T-helper 1 cell treated with Interleukin-12 subunit alpha and Interleukin-12 subunit beta and Interleukin-4 antibody, amounts not matched to agents 30 ng/mL and 1 ng/mL, for 36 hours (primary cell): ENCODE measurements at regions not wholly inside any gene's neighbourhood (a gene's known extent, or its start where the extent isn't known, plus 50 kb on each side); places are given as distances from the start of the nearest gene placed in this dataset.

Experiments
- intact Hi-C: fragments of 100-400 bp; cut with micrococcal nuclease; formaldehyde crosslinking; loops from one replicate; pipeline ENCODE4 v1.15.1; 2024

GRCh38 chr2:53448591-53448990, 319.0 kb upstream of the CHAC2 start:
- intact Hi-C loops, result no loop called here

- intact Hi-C loops, result no loop called here
Observed at GRCh38 chr2:53448086-53448485, 319.5 kb upstream of the CHAC2 start.

DNA sequence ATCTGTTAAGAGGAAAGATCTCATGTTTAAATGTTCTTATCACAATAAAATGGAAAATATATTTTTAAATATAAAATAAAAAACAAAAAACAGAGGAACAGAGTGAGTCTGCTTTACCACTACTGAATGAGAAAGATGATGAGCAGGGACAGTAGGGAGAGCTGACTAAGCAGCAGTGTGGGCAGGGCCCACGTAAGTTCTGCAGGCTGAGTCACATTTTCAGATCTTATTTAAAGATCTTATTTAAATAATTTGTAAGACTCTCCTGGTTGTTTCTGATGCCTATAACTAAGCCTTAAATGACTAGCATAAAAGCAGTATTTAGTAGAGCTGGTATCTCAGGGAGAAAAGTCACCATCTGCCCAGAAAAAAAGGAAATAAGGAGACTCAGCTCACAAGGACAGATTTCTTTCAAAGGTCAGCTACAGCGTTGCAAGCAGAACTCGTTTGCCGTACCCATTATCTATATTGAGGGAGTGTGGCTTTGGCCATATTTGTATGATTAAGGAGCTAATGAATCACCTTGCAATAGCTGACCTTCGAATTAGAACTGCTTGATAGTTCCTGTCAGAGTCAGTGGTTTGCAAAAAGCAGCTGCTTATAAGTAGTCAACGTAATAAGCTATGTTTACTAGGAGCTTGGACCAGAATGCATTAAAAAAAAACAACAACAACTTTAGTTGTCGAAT, 322.1 kb upstream of the CHAC2 start:
- intact Hi-C loops, result no loop called here

DNA sequence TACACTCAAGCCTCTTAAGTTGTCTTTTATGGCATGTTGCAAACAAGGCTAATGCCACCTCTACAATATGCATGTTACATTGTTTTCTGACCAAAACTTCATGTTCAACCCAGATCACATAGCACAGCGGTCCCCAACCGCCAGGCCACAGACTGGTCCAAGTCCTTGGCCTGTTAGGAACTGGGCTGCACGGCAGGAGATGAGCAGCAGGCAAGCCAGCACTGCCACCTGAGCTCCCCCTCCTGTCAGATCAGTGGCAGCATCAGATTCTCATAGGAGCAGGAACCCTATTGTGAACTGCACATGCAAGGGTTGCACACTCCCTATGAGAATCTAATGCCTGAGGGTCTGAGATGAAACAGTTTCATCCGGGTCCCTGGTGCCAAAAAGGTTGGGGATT, 324.8 kb upstream of the CHAC2 start:
- intact Hi-C loops, result no loop called here

- intact Hi-C loops, result no loop called here
Observed at GRCh38 chr2:53442093-53442492, 325.5 kb upstream of the CHAC2 start.

DNA sequence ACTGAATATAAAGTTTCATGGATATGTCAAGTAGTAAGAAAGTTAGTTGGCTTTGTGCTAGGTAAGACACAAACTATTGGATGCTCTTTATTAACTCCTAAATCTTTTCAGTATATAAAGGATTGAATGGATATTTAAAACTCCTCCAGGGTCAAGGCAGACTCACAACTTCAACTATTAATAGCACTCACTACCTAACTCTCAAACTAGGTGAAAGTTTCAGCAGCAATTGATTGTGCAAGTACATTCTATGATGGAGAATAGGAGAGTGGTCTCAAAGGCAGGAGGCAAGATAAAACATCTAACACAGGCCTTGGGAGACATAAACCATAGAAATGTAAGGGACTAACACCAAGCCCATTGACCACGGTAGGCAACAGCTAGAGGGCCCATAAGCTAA, 328.9 kb upstream of the CHAC2 start:
- intact Hi-C loops, result no loop called here

- intact Hi-C loops, result no loop called here
Observed at GRCh38 chr2:53438100-53438499, 329.5 kb upstream of the CHAC2 start.

GRCh38 chr2:53437371-53437770, 330.2 kb upstream of the CHAC2 start:
- intact Hi-C loops, result no loop called here

GRCh38 chr2:53436882-53437281, 330.7 kb upstream of the CHAC2 start:
- intact Hi-C loops, result no loop called here

- intact Hi-C loops, result no loop called here
Observed at GRCh38 chr2:53435610-53436009, 332.0 kb upstream of the CHAC2 start.

GRCh38 chr2:53434466-53434865, 333.1 kb upstream of the CHAC2 start:
- intact Hi-C loops, result no loop called here

- intact Hi-C loops, result no loop called here
Observed at GRCh38 chr2:53432936-53433335, 334.7 kb upstream of the CHAC2 start.

DNA sequence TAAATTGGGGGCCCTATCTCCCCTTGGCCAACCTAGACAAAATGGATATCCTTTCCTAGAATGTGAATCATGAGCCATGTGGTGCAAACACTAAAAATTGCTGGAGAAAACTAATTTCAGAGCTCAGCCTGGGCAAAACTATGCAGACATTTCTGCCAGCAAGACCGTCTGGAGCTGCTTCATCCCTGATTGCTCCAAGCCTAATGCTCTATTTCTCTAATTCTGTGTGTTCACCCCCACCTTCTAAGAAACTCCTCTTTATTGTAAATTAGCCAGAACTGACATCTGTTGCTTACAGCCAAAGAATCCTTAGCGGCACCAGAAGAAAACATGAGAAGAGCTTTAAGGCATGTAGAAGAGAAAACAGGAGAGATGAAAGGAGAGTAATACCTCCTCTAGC, 337.7 kb upstream of the CHAC2 start:
- intact Hi-C loops, result no loop called here

- intact Hi-C loops, result no loop called here
Observed at GRCh38 chr2:53424902-53425301, 342.7 kb upstream of the CHAC2 start.

DNA sequence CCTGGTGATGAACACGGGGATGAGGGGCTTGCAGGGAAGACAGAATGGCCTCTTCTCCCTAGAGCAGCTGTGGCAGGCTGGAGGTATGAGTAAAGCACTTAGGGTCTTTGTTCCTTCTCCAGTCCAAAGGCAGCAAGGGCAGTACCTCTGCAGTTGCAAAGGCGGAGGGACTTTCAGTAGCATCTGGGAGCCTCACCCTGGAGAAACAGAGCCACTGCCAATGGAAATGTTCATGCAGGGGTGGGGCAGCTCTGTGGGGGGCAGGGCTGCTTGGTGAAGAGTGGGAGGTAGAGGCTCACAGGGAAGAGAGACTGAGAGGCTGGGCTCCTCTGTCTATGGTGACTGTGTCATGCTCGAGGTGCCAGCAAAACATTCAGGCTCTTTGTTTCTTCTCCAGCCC, 344.1 kb upstream of the CHAC2 start:
- intact Hi-C loops, result loop anchor here (1.0 kb wide), 1 partner anchor 363 kb away; the partner anchor contains the start of gene ASB3

GRCh38 chr2:53422979-53423378, 344.6 kb upstream of the CHAC2 start:
- intact Hi-C loops, result loop anchor here (1.0 kb wide), 1 partner anchor 363 kb away; the partner anchor contains the start of gene ASB3

DNA sequence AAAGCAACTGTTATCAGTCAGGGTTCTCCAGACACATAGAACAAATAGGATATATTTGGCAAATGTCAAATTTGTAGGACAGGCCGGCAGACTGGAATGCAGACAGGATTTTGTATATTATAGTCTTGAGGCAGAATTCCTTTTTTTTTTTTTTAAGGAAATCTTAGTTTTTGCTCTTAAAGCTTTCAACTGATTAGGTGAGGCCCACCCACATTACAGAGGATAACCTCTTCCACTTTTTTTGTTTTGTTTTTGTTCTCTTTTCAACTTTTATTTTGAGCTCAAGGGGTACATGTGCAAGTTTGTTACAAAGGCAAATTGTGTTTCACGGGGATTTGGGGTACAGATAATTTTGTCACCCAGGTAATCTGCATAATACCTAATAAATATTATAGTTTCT, 350.2 kb upstream of the CHAC2 start:
- intact Hi-C loops, result no loop called here

DNA sequence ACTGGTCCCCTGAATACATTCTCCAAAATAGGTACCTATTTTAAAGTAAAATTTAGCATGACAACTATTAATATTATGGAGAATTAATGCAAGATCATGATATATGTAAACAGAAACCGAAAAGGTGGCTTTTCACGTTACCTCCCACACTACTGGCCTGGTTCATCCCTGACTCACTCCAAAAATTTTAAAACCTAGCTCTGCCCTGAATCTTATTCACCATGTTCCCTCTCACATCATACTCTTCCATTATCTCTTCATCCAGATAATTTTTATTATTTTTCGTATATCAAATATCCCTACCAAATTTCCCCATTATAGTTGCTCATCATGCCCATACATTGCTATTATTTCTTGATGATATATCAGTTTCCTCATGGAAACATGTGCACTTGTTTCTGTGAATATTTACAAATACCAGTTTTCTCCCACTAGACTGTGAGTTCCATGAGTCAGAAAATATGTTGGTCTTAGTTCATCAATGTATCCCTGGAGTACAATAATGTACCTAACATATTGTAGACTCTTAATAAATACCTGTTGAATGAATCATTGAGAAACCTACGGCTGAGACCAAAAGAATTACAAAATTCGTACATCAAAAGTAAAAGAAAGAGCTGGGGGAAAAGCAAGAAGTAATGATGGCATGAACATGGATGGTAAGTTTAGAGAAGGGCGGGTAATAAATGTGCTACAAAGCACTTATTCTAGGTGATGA, 360.1 kb upstream of the CHAC2 start:
- intact Hi-C loops, result no loop called here

- intact Hi-C loops, result no loop called here
Observed at GRCh38 chr2:53403792-53404413, 363.7 kb upstream of the CHAC2 start.

DNA sequence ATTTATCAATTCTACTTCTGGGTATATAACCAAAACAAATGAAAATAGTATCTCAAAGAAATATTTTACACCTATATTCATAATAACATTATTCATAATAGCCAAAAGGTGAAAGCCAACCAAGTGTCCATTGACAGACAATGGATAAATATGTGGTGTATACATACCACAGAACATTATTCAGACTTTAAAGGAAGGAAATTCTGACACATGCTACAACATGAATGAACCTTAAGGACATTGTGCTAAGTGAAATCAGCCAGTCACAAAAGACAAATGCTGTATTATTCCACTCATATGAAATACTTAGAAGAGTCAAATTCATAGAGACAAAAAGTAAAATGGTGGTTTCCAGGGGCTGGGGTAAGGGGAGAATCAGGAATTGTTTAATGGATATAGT, 370.5 kb upstream of the CHAC2 start:
- intact Hi-C loops, result no loop called here

- intact Hi-C loops, result no loop called here
Observed at GRCh38 chr2:53381271-53381670, 386.3 kb upstream of the CHAC2 start.

DNA sequence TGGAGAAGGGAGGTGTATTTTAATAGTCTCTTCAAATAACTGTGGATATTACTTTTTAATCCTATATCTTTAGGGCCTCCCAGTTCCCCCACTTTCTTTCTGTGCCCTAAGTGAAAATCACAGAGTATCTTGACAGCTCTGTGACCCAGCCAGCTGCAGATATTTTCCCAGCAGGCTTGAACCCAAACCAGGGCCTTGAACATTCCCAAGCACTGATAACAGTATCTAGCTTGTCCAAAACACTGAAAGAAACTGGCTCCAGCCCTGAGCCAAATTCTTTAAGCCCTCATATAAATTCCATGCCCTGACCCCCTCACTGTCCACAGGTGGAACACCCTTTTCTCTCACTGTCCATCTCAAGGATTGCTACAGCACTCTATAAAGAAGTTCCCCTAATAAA, 388.1 kb upstream of the CHAC2 start:
- intact Hi-C loops, result no loop called here

DNA sequence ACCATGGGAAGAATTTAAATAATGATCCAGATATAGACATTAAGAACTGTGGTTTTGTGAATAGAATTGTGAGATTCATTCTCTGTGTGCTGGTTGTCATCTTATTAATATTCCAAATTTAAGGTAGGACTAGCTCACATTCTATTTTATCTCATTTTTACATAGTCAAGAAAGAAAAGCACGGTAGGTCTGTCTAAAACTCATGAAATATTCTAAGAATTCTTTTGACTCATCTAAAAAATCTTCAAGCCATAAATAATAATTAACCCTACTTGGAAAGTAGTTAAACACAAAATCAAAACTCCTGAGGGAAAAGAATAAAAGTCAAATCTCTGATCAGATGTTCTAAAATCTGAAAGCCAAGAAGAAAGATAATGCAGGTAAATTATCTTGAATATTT, 388.8 kb upstream of the CHAC2 start:
- intact Hi-C loops, result no loop called here
